Hepatocyte (in vitro differentiated cells): ENCODE measurements at regions not wholly inside any gene's neighbourhood (a gene's known extent, or its start where the extent isn't known, plus 50 kb on each side); places are given as distances from the start of the nearest gene placed in this dataset.

Experiments used
- CTCF ChIP-seq: fragments of 200-600 bp; sonication (generic); IDR thresholded peaks from 2 replicates; pipeline ENCODE4 v1.5.1; 2016; ENCODE audit warnings: antibody characterized with exemption, mild to moderate bottlenecking; ENCODE audit not compliant: poor library complexity
- EZH2 ChIP-seq: fragments of 200-600 bp; sonication (generic); IDR thresholded peaks from 2 replicates; pipeline ENCODE4 v1.6.1; 2016; ENCODE audit warnings: antibody characterized with exemption, mild to moderate bottlenecking, borderline replicate concordance
- EZH2phosphoT487 ChIP-seq: fragments of 200-600 bp; sonication (generic); IDR thresholded peaks from one replicate; pipeline ENCODE4 v1.6.1; 2018; ENCODE audit warnings: antibody characterized with exemption, mild to moderate bottlenecking, low read depth, moderate library complexity; ENCODE audit not compliant: unreplicated experiment, severe bottlenecking

DNA sequence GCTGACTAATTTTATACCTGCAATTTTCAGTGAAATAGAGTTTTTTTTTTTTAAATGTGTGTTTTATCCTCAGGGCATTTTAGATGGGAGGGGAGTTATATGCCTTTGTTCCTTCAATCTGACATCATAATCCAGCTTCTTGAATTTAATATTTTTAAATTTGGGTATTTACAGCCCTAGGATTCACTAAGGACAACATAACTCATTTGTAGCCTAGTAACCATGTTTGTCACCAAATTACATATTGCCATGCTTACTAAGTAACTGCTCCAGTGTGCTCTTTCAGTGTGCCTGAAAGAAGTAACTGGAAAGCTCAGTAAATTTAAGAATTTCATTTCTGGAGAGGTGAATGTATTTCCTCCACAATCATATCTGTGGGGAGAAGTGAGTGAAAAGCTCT is 56.8 kb upstream of the DGKB start:
- TF ChIP-seq CTCF = no peak
- TF ChIP-seq EZH2phosphoT487 = no peak
- no peak for TF ChIP-seq EZH2
